GM21786 (cell line): ENCODE measurements at regions not wholly inside any gene's neighbourhood (a gene's known extent, or its start where the extent isn't known, plus 50 kb on each side); places are given as distances from the start of the nearest gene placed in this dataset.

Experiments used
- ATAC-seq: cut with Tn5 transposase; IDR thresholded peaks from one replicate; pipeline ENCODE4 v1.9.1; 2021; ENCODE audit not compliant: unreplicated experiment

DNA sequence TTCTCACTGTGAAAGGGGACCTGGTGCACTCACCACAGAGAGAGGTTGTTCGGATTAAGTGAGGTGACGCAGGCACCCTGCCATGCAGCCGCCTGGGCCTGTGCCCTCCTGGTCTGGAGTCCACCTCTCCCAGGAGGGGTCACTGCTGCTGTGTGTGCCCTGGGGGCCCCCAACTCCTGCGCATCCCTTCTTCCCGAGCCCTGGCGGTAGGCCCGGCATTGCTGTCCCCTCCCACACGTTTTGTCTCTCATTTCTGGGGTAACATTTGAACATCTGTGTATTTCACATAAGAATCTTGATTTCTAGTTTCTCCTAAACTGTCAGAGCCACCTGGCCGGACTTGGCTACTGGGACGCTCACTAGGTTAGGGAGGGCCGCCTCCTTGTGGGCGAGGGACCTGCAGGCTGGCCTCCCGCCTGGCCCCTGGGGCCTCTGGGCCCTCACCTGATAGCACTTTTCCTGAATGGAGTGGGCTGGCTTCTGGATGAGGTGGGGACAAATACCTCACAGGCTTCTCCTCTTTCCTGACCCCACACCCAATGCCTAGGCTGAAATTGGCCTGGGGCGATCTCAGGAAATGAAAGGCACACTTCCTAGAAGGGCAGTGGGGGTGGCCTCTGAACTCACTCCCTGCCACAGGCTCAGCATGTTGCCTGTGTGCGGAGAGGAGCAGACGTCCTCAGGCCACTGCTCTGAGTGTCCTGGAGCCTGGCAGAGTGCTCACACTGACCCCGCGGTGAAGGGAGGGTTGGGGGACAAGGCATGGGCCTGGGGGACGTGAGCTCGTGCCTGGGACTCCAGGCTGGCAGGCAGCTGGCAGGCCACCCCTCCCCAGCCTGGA, 104.2 kb upstream of the PRR23E start:
- no peak for ATAC-seq

DNA sequence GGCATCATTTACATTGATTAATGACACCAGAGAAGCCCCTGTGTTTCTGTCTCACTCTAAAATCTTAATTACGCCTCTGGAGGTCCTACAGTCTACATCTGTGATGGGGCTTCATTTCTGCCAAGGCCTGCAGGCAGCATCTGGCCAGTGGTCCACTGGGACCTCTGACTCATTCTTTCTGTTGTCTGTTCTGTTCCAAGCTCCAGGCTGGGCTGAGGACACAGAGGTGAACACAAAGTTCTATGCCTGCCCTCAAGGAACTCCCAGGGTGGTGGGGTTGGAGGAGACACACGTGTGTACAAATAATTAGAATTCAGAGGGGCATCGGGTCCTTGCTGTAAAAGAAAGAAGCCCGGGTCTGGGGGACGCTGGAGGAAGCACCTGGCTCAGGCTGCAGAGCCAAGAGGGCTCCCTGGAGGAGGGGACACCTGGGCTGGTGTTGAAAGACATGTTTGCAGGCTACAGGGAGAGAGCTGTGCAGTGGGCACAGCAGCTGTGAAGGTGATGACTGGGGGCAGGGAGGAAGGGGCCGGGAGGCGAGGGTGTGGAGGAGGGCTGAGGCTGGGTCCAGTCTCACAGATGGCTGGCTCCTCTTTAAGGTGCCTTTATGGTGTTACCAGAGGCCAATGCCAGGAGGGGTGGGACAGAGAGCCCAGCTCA, 103.3 kb upstream of the PRR23E start:
- no peak for ATAC-seq

DNA sequence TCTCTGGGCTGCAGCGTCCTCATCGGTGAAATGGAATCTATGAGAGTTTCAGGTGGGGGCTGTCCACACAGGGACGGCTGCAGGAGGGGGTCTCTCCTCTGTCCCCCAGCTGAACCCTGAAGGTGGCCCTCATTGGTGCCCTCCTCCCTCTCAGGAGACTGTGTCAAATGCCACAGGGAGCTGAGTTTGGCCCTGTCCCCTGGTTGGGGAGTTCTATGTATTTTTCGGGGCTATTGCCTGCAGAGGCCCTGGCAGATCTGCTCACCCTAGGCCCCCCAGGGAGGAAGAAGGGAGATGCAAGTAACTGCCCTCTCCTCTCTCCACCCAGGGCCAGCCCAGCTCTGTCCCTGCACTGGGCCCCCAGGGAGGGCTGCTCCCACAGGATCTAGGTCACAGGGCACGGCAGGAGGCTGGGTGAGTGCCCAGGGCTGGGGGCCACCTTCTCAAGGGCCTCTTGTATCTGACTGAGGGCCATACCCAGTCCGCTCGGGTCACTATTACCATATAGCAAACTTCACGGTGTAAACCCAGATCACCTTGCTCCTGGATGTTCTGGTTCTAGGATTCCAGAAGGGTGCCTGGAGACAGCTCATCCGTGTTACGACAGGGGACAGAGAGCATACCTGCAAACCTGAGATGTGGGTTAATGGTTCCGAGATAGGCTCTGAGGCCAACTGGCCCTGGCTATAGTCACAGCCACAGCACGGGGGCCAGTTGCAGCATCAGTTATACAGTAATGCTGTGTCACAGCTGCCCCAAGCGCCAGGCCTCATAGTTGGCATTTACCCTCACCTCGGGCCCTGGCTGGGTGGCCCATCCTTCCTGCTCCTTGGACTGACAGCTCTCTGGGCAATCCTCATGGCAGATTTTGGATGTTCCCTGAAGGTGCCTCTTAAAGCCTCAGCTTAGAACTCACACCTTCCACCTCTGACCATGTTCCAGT, 102.4 kb upstream of the PRR23E start:
- ATAC-seq = no peak

DNA sequence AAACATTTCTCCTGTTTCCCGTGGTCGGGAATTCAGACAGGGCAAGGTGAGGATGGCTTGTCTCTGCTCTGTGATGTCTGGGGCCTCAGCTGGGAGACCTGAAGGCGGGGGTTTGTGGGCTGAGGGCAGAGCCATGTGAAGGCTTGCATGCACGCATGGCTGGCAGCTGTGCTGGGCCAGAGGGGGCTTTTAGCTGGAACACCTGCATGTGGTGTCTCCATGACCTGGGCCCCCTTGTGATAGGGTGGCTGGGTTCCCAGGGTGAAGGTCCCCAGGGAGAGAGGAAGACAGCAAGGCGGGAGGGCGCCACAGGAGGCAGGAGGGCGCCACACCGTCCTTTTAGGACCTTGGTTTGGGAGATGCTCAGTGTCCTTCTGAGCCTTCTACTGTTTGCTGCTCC, 101.6 kb upstream of the PRR23E start:
- no peak for ATAC-seq

DNA sequence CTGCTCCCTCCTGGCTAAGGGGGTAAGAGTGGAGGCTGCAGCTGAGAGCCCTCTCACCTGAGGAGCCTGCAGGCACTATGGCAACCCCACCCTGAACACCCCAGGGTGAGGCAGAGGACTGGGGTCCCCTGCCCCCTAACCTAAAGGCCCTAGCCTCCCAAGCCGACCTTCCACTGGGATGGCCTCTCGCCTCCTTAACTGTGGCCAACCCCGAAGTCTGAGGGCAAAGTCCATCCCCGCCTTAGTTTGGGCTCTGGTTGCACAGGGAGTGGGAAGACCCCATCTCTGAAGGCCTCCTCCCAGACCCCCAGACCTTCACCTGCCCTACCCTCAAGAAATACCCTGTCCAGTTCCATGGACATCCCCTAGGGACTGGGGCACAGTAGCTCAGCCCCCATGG, 100.6 kb upstream of the PRR23E start:
- ATAC-seq = no peak

DNA sequence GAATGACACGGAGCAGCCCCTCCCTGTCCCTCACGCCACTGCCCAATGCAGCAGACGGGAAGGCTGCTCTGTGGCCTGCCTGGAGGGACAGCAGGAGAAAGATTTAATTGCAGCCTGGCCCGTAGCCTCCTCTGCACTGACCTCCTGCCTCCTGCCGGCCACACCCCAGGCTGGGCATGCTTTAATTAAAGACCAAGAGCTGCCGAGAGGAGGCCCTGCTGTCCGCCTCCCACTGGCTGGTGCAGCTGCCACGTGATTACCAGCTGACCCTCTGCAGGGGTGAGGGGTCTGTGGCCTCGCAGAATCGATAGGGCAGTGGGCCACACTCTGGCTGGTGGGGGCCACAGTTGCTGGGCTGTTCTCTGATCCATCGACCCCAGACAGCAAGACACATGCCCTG, 100.2 kb upstream of the PRR23E start:
- ATAC-seq = no peak

DNA sequence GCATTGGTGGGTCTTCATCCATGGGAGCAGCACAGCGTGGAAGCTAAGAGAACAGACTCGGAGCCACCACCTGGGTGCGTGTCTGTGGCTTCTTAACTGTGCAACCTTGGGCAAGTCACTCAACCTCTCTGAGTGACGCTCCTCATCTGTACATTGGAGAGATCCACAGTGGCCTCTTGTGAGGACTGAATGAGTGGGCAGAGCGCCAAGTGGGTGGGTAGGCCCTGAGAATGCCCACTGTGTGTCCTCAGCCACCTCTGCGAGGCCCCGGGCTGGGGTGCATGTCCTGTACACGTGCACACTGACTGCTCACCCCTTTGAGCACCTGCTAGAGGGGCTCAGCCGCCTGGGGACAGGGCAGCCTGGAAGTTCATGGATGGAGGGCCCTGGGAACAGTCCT, 99.6 kb upstream of the PRR23E start:
- no peak for ATAC-seq

DNA sequence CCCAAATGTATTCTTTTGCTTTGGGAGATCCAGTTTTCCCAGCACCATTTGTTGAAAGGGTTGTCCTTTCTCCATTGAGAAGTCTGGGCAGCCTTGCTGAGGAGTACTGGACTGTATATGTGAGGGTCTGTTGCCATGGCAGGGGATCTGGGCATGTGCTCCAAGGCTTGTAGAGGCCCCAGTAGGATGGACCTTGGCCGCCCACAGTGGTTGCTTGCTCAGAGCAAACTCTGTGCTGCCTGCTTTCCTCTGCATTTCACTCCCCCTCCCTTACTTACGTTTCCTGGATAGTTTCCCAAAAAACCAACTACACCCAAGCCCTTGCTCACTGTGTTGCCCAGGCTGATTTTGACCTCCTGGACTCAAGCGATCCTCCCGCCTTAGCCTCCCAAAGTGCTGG, 97.2 kb upstream of the PRR23E start:
- no peak for ATAC-seq

DNA sequence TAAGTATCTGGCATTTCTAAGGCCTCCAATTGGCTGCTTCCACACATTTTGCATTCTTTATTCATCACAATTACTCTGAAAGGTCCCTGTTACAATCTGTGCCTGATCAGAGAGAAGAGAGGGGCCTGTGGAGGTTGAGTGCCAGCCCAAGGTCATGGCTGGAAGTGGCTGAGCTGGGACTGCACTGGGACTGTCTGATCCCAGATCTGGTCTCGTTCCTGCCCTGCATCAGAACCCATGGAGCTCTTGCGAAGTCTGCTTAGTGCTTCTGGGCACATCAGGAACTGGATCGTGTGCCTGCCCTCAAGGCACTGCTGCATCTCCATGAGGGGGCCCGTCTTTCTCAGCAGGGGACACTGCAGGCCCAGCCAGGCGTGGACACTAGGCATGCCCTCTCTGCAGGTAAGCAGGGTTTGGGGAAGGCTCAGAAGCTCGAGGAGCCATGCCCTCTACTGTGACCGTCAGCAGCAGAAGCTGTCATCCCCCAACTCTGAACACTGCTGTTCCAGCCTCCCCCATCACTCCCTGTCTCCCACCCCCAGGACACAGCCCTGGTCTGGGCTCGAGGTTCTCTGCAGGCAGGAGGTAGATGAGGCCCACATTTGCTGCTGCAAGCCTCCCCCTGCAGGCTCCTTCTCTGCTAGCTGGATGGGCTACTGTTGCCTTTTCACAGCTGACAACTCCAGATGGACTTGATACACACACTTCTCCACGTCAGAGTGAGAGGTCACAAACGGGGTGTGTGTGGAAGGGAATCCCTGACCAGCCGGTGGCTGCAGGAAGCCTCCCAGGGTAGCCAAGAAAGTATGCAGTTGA, 96.5 kb upstream of the PRR23E start:
- ATAC-seq = no peak

DNA sequence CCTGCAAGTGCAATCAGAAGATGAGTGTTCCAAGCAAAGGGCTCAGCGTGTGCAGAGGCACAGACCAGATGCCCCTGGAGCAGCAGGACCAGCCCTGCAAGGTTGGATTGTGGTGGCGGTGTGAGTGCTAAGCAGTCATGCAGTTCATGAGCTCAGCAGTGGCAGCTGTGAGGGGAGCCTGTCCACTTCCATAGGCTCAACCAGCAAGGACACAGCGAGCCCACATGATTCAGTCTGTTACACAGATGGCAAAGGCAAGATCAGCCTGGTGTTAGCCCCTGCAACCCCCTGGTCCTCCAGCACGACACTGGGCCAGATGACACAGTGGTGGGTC, 95.9 kb upstream of the PRR23E start:
- ATAC-seq = no peak

DNA sequence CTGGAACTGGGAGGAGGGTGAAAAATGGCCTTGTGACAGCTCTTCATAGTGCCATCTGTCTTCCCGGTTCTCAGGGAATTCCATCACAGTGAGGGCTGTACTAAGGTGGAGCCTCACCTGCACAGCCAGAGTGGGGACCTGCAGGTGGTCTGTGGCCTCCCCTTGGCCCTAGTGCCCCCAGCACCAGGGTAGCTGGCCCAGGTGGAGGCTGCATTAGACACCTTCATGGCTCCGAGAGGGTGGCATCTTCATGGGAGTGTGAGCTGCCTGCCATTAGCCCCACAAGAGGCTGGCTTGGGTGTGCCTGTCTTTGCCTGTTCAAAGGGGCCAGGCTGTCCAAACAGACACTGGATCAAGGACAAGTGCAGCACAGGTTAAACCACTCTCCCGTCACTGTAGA, 95.5 kb upstream of the PRR23E start:
- no peak for ATAC-seq

DNA sequence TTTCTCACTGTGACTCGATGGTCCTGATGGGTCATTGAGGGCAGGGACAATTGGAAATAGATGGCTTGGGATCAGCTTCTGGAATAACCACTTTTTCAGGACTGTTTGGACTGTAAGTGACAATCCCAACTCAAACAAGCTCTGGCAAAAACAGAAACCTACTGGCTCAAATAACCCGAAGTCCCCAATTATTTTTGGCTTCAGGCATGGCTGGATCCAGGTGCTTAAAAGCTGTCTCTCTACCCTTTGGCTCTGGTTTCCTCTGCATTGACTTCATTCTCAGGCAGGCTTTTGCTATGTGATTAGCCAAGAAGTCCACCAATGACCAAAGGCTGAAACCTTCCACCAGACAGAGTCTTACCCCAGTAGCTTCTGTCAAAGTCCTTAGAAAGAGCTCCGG, 92.9 kb upstream of the PRR23E start:
- ATAC-seq = no peak

DNA sequence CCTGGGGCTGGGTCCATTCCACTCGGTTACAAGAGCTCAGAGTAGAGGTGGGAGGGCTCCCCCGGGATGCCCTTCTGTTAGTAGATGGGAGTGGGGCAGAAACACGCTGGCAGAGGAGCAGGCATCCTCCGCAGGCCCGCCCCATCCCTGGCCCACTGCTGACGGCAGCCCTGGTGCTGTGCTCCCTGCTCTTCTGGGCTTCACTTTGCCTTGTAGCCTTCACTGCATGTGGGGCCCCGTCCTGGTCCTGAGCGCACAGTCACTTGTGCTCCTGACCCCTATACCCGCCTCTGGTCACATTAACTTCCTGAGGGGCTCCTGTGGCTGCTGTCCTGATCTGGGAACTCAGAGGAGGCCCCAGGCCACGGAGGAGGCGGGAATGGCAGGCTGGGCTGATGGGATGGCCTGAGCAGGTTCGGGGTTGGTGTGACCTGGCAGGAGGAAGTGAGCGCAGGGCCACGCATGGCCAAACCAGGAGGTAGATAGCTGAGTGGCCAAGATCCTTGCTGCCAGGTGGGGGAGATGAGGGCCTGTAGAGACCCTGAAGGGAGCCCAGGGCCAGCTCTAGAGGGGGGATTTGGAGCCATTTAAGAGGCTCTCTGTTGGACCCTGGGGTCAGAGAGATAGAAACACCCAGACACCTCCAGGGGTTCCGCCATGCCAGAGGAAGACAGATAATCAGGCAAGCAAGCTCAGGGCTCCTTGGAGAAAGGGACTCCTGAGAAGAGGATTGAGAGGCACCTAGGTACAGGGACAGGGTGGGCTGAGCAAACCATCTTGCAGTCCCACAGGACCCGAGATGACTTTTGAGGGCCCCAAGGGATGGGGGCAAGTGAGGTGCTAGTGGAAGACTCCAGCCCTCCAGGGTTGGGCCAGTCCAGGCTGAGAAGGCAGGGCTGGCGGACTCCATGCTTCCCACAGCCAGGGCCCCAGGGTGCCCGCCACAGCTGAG, 92.2 kb upstream of the PRR23E start:
- ATAC-seq = no peak

DNA sequence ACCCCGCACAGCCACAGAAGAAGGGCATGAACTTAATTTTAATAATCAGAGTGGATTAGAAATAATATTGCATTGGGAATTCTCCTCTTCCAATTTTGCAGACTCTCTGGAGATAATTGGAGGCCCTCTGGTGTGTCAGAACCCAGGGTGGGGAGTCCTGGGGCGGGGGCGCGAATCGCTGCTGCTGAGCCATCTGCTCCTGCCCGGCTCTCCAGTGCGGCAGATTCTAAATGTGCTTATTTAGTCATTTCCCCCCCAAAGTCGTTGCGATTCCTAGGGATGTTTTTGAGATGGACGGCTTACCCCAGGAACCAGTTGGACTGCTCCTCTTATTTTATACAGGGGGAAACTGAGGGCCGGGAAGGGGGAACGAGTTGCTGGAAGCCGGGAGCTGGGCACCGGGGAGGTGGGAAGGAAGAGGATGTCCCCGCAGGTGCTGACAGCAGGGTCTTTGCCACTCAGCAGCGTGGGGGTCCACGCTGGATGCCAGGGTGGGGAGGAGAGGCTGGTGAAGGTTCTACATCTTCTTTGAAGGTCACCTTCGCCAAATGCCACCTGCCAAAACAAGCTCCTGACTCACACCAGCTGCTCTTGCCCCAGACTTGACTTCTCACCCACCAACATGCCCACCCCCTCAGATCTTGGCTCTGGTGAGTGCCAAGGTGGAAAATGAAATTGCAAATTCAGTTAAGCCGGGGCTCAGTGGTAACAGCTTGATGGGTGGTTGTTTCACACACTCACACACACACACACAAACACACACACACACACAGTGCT, 91.3 kb upstream of the PRR23E start:
- no peak for ATAC-seq

DNA sequence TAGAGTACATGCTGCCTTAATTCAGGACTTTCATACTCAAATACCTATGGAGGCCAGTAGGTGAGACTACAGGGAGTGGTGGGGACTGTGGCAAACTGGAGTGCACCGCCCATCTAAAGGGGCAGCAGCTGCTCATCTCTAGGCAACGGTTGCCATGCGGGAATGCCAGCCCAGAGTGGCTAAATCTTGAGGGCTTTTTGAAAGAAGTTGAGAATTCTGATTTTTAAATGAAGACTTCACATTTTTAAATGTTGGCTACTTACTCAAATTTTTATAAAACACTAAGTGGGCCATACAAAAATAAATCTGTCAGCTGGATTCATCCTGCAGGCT, 90.8 kb upstream of the PRR23E start:
- ATAC-seq = no peak

DNA sequence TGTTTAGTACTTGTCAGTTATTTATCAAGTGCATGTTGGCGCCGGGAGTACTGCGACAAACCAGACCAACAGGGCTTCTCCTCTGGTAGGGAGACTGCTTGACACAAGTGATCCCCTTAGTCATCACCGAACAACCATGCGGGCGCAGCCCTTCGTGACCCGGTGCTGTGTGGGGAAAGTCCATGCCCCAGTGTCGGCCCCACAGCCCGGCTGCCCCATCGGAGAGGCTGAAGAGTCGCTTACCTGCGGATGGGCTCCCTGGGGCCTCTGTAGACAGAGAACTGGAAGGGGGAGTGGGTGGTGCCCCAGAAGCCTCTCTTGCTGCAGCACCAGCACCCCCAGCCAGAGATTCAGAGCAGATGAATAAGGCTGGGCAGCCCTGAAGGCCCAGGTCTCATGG, 90.3 kb upstream of the PRR23E start:
- no peak for ATAC-seq

DNA sequence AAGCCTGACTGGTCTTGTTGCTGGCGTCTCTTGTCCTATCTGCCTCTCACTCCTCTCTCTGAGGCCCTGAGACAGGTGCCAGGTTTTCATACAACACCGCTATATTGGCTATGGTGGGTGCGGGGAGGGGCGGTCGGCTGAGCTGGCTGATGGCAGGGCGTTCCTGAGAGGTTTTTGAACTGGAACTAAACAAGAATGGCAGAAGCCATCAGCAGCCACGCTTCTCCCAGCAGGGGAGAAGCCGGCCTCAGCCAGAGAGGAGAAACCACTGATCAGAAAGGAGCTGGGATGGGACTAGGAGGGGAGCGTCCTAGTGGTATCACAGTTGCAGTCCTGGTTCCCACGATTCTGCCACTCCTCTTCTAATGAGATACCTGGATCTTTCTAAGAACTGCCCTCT, 89.9 kb upstream of the PRR23E start:
- no peak for ATAC-seq

DNA sequence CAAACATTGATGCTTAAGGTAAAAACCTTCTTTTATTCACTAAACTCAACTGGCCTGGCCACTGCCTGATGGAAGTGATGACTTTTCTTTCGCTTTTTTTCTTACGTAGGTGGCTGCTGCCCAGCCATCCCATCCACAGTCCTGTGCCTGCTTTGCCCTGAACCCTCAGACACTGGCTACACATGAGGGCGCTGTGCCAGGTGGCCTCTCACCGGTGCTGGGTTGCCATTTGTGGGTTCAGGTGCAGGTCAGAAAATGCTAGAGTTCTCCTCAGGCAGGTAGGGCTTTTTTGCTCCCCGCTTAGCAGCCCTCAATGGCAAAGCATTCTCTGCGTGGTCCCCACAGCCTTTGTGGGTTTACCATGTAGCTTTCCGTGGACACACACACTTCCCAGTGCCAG, 88.3 kb upstream of the PRR23E start:
- no peak for ATAC-seq

DNA sequence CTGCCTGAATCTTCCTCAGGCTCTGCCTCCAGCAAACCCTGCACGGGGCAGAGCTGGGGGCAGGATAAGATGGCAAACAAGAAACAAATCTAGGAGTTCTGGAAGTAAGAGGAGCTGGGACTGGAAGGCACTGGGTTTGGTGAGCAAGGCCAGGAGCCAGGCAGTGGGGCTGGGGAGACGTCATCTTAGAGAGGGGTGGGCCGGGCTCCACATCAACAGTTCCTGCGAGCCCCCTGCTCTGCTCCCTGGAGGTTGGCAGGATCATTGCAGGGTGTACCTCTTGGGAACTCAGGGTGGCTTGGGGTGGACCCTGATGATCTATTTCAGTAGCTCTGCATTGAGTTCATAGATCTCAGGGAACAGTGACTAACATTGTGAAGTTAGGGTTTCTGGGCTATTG, 87.3 kb upstream of the PRR23E start:
- ATAC-seq = no peak
